CD4-positive, alpha-beta memory T cell (primary cell): ENCODE measurements at regions not wholly inside any gene's neighbourhood (a gene's known extent, or its start where the extent isn't known, plus 50 kb on each side); places are given as distances from the start of the nearest gene placed in this dataset.

Experiments used
- CTCF ChIA-PET: fragments of 350-600 bp; sonication (Branson Sonifier 250); formaldehyde crosslinking; loops from one replicate; lab custom pipeline; 2021; ENCODE audit warnings: inconsistent platforms; ENCODE audit not compliant: partially characterized antibody; lab: Charles Lee
- POLR2A ChIA-PET: fragments of 350-600 bp; sonication (Branson Sonifier 250); formaldehyde crosslinking; loops from one replicate; lab custom pipeline; 2021; ENCODE audit not compliant: partially characterized antibody; lab: Charles Lee
- DNase-seq, 5 donors: peaks; one replicate each; pipeline versions ENCODE4 v3.0.0 to v3.0.0-alpha.2; 2020 to 2022; ENCODE audit warnings: mixed read lengths in 1 of 5
- H3K27ac ChIP-seq: one replicate; pipeline ENCODE4 v1.7.0; 2013; ENCODE audit warnings: low read depth, low read length
- H3K27me3 ChIP-seq: 2 replicates; pipeline ENCODE4 v1.7.0; 2013; ENCODE audit warnings: mild to moderate bottlenecking, low read length, moderate library complexity; ENCODE audit not compliant: insufficient read depth
- H3K36me3 ChIP-seq: 2 replicates; pipeline ENCODE4 v1.7.0; 2013; ENCODE audit warnings: mild to moderate bottlenecking, low read length, moderate library complexity; ENCODE audit not compliant: insufficient read depth
- H3K4me1 ChIP-seq: 2 replicates; pipeline ENCODE4 v1.7.0; 2013; ENCODE audit warnings: mild to moderate bottlenecking, low read length, moderate library complexity; ENCODE audit not compliant: insufficient read depth
- H3K4me3 ChIP-seq, 2 donors: one replicate each; pipeline ENCODE4 v1.7.0; 2013; ENCODE audit warnings: low read length in 2 of 2, mild to moderate bottlenecking in 1 of 2
- H3K9me3 ChIP-seq, 2 donors: one replicate each; pipeline ENCODE4 v1.7.0; 2013; ENCODE audit warnings: low read length in 2 of 2, control low read depth in 1 of 2; ENCODE audit not compliant: control insufficient read depth in 1 of 2
- H3K27ac Mint-ChIP-seq, 7 donors: one replicate each; pipeline ENCODE4 v1.8.0; 2020 to 2021; ENCODE audit warnings: mixed read lengths in 7 of 7, mild to moderate bottlenecking in 6 of 7, inconsistent platforms in 3 of 7, moderate library complexity in 3 of 7
- H3K27me3 Mint-ChIP-seq, 2 donors: one replicate each; pipeline ENCODE4 v1.8.0; 2020 to 2021; ENCODE audit warnings: mixed read lengths in 2 of 2
- H3K36me3 Mint-ChIP-seq, 2 donors: one replicate each; pipeline ENCODE4 v1.8.0; 2020 to 2021; ENCODE audit warnings: mixed read lengths in 2 of 2, inconsistent platforms in 1 of 2, mild to moderate bottlenecking in 1 of 2
- H3K4me1 Mint-ChIP-seq, 4 donors: one replicate each; pipeline ENCODE4 v1.8.0; 2020 to 2021; ENCODE audit warnings: mixed read lengths in 4 of 4, mild to moderate bottlenecking in 1 of 4
- H3K4me3 Mint-ChIP-seq, 8 donors: one replicate each; pipeline ENCODE4 v1.8.0; 2020 to 2021; ENCODE audit warnings: mixed read lengths in 8 of 8, mild to moderate bottlenecking in 7 of 8, moderate library complexity in 6 of 8, inconsistent platforms in 3 of 8
- H3K9me3 Mint-ChIP-seq, 8 donors: one replicate each; pipeline ENCODE4 v1.8.0; 2020 to 2021; ENCODE audit warnings: mixed read lengths in 8 of 8, mild to moderate bottlenecking in 5 of 8, inconsistent platforms in 3 of 8, moderate library complexity in 1 of 8
- intact Hi-C: fragments of 100-400 bp; cut with micrococcal nuclease; formaldehyde crosslinking; loops from one replicate; pipeline ENCODE4 v1.15.1; 2023

DNA sequence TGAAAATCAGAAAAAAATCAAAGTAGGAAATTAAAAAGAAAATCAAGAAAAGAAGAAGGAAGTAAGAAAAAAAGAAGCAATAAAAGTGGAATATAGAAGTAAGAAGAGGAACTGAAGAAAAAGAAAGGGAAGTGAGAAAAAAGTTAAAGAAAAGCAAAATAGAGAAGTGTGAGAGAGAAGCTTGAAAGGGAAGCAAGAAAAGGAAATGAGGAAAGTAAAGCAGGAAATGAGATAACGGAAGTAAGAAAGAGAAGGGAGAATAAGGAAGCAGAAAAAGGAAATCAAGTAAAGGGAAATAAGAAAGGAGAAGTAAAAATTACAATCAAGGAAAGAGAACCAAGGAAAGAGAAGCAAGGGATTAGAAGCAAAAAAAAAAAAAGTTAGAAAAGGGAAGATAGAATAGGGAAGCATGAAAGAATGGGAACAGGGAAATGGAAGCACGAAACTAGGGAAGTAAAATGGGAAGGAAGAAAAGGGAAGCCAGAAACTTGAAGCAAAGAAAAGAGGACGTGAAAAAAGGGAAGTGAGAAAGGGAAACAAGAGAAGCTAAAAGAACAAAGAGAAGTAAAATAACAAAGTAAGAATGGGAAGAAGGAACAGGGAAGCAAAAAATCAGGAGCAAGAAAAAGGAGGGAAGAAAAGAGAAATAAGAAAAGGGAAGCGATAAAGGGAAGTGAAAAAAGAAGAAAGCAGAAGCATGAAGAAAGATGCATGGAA lies 243.3 kb upstream of the NCKAP5 start:
- no peak overlapping the region for H3K4me3 ChIP-seq
- peak overlapping the region in 1 of 8 donors; percentile 53 for H3K4me3 Mint-ChIP-seq
- H3K27ac ChIP-seq, result no peak overlapping the region
- DNase-seq, result no peak
- H3K36me3 ChIP-seq, result no peaks in the 10 kb centered on the region
- no peak overlapping the region for H3K27ac Mint-ChIP-seq
- H3K4me1 ChIP-seq, result no peaks in the 10 kb centered on the region
- H3K9me3 Mint-ChIP-seq, result peaks cover 0 to 27% (median 13%) of the 10 kb centered on the region in 8 donors
- ChIA-PET POLR2A (no interaction called here), CTCF (no interaction called here)
- H3K36me3 Mint-ChIP-seq, result no peaks in the 10 kb centered on the region
- H3K4me1 Mint-ChIP-seq, result peaks cover 0 to 1% (median 0%) of the 10 kb centered on the region in 4 donors
- peaks cover 4% of the 10 kb centered on the region for H3K27me3 ChIP-seq
- H3K27me3 Mint-ChIP-seq, result peaks cover 5 to 26% of the 10 kb centered on the region in 2 donors
- intact Hi-C loops, result no loop called here
- no peaks in the 10 kb centered on the region for H3K9me3 ChIP-seq

- intact Hi-C loops, result no loop called here
- no peak for DNase-seq
- H3K4me1 ChIP-seq, result no peaks in the 10 kb centered on the region
- H3K27ac Mint-ChIP-seq, result no peak overlapping the region
- CTCF ChIA-PET, result no interaction called here
- no peak overlapping the region for H3K4me3 Mint-ChIP-seq
- H3K9me3 Mint-ChIP-seq, result peaks cover 0 to 27% (median 12%) of the 10 kb centered on the region in 8 donors
- no peaks in the 10 kb centered on the region for H3K36me3 Mint-ChIP-seq
- H3K36me3 ChIP-seq, result no peaks in the 10 kb centered on the region
- H3K27me3 ChIP-seq, result peaks cover 4% of the 10 kb centered on the region
- peaks cover 0 to 1% (median 0%) of the 10 kb centered on the region in 4 donors for H3K4me1 Mint-ChIP-seq
- no peak overlapping the region for H3K27ac ChIP-seq
- peaks cover under 1 to 16% of the 10 kb centered on the region in 2 donors for H3K27me3 Mint-ChIP-seq
- H3K4me3 ChIP-seq, result no peak overlapping the region
- POLR2A ChIA-PET, result no interaction called here
- H3K9me3 ChIP-seq, result no peaks in the 10 kb centered on the region
Measured at GRCh38 chr2:133812826-133813617, 244.8 kb upstream of the NCKAP5 start.

DNA sequence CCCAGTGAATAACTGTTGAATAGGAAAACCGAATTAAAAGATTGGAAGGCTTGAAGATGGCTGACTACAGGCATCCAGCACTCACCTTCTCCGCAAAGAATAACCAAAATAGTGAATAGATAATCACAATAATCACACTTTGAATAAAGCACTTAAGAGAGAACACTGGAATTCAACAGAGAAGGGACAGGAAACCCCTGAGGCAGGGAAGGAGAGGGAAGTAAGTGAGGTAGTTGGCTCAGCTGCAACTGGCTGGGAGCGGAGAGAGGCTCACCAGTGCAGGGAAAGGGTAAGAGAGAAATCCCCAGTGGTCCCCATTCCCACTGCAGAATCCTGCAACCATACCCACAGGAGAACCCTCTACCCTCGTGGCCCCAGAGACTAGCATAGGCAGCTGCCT lies 246.6 kb upstream of the NCKAP5 start:
- DNase-seq, result no peak
- Histone ChIP-seq H3K4me1 (no peaks in the 10 kb centered on the region), H3K4me3 (no peak overlapping the region), H3K27ac (no peak overlapping the region), H3K9me3 (no peaks in the 10 kb centered on the region), H3K36me3 (no peaks in the 10 kb centered on the region), H3K27me3 (no peaks in the 10 kb centered on the region)
- Mint-ChIP-seq H3K9me3 (peaks cover 0 to 15% (median 5%) of the 10 kb centered on the region in 8 donors), H3K27me3 (peaks cover 0 to 10% of the 10 kb centered on the region in 2 donors), H3K4me1 (peaks cover 0 to 1% (median 0%) of the 10 kb centered on the region in 4 donors), H3K36me3 (no peaks in the 10 kb centered on the region), H3K27ac (no peak overlapping the region), H3K4me3 (no peak overlapping the region)
- POLR2A ChIA-PET, result no interaction called here
- intact Hi-C loops, result no loop called here
- CTCF ChIA-PET, result no interaction called here

DNA sequence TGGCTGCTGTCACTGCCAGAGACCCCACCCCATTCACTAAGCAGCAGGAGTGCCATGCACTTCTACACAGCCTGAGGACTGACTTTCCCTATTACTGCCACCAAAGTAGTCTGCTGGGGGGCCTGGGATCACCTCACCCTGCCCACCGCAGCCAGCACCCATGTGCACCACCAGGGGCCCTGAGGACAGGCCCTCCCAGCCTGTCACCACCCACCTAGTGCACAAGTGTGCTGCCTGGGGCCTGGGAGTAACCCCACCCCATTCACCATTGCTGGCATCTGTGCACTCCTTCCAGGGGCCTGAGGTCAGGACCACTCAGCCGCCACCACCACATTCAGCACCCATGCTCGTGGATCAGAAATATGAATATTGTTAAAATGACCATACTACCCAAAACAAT lies 247.8 kb upstream of the NCKAP5 start:
- H3K36me3 Mint-ChIP-seq, result no peaks in the 10 kb centered on the region
- Histone ChIP-seq H3K4me3 (no peak overlapping the region), H3K27ac (no peak overlapping the region), H3K4me1 (no peaks in the 10 kb centered on the region), H3K27me3 (no peaks in the 10 kb centered on the region), H3K36me3 (no peaks in the 10 kb centered on the region), H3K9me3 (no peaks in the 10 kb centered on the region)
- H3K27ac Mint-ChIP-seq, result no peak overlapping the region
- DNase-seq, result no peak
- POLR2A ChIA-PET, result no interaction called here
- intact Hi-C loops, result no loop called here
- no peak overlapping the region for H3K4me3 Mint-ChIP-seq
- H3K9me3 Mint-ChIP-seq, result peaks cover 0 to 8% (median under 1%) of the 10 kb centered on the region in 8 donors
- CTCF ChIA-PET, result no interaction called here
- H3K4me1 Mint-ChIP-seq, result no peaks in the 10 kb centered on the region
- peaks cover 2 to 10% of the 10 kb centered on the region in 2 donors for H3K27me3 Mint-ChIP-seq

DNA sequence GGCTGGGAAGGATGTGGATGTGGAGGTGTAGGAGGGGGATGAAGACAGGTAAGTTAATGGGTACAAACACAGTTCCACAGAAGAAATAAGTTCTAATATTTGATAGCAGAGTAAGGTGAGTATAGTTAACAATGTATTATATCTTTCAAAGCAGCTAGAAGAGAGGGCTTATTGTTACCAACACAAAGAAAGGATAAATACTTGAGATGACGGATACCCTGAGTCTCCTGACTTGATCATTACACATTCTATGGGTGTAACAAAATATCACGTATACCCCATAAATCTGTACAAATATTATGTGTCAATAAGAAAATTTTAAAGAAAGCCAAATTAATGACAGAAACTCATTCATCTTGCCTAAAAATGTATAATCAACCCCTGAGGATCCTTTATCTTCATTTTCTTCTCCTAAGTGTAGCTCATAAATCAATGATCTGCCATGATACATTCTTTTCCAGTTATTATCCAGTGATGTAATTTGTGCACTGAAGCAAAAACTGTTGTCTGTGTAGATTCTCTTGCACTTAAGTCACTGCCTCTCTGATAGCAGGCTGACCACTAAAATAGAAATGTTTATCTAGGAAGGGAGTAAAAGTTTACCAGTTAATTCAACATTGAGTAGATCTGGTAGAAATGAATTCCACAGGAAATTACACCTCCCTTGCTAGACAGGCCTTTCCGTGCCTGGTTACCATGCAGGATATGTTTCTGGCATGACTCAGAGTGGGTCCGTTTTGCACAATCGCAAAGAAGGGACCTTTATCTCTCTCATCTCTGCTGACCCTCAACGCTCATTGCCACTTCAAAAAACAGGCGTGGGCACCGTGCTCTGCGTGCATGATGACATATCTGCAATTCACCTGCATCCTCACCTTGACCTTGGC lies 249.7 kb upstream of the NCKAP5 start:
- H3K27me3 ChIP-seq, result no peaks in the 10 kb centered on the region
- H3K9me3 ChIP-seq, result no peaks in the 10 kb centered on the region
- ChIA-PET CTCF (no interaction called here), POLR2A (no interaction called here)
- H3K4me1 ChIP-seq, result no peaks in the 10 kb centered on the region
- no peaks in the 10 kb centered on the region for H3K36me3 ChIP-seq
- intact Hi-C loops, result no loop called here
- no peaks in the 10 kb centered on the region for H3K36me3 Mint-ChIP-seq
- peaks cover 5 to 8% of the 10 kb centered on the region in 2 donors for H3K27me3 Mint-ChIP-seq
- no peak overlapping the region for H3K27ac Mint-ChIP-seq
- H3K4me3 Mint-ChIP-seq, result no peak overlapping the region
- DNase-seq, result no peak
- no peaks in the 10 kb centered on the region for H3K4me1 Mint-ChIP-seq
- no peak overlapping the region for H3K4me3 ChIP-seq
- no peak overlapping the region for H3K27ac ChIP-seq
- H3K9me3 Mint-ChIP-seq, result peaks cover 0 to 3% (median 0%) of the 10 kb centered on the region in 8 donors

GRCh38 chr2:133818661-133819060 lies 250.4 kb upstream of the NCKAP5 start:
- DNase-seq, result no peak
- ChIA-PET CTCF (no interaction called here), POLR2A (no interaction called here)
- Histone ChIP-seq H3K36me3 (no peaks in the 10 kb centered on the region), H3K4me1 (no peaks in the 10 kb centered on the region), H3K27ac (no peak overlapping the region), H3K4me3 (no peak overlapping the region), H3K27me3 (no peaks in the 10 kb centered on the region), H3K9me3 (no peaks in the 10 kb centered on the region)
- H3K36me3 Mint-ChIP-seq, result no peaks in the 10 kb centered on the region
- no peak overlapping the region for H3K27ac Mint-ChIP-seq
- intact Hi-C loops, result no loop called here
- no peaks in the 10 kb centered on the region for H3K4me1 Mint-ChIP-seq
- no peak overlapping the region for H3K4me3 Mint-ChIP-seq
- peaks cover 5 to 6% of the 10 kb centered on the region in 2 donors for H3K27me3 Mint-ChIP-seq
- peaks cover 0 to 3% (median 0%) of the 10 kb centered on the region in 8 donors for H3K9me3 Mint-ChIP-seq

DNA sequence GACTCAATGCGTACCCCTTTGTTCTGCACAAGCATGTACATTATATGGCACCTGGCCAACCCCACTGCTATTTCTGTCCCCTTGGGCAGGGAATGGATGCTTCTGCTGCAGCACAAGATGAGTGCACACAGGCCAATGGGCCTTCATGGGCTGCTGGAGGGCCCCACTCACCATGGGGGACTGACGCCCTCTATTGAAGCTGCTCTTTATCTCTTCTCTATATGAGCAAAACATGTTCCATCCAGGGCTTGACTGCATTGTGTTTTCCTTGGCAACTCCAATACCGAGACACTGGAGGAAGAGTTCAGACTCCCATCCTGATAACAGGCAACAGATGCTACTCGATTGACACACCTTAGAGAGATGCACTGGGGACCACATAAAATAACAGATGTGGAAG lies 251.6 kb upstream of the NCKAP5 start:
- Histone ChIP-seq H3K27ac (no peak overlapping the region), H3K36me3 (no peaks in the 10 kb centered on the region), H3K4me3 (no peak overlapping the region), H3K27me3 (no peaks in the 10 kb centered on the region), H3K9me3 (no peaks in the 10 kb centered on the region), H3K4me1 (no peaks in the 10 kb centered on the region)
- Mint-ChIP-seq H3K4me1 (no peaks in the 10 kb centered on the region), H3K27me3 (peaks cover 0 to 5% of the 10 kb centered on the region in 2 donors), H3K9me3 (peaks cover 0 to 3% (median 0%) of the 10 kb centered on the region in 8 donors), H3K27ac (no peak overlapping the region), H3K4me3 (no peak overlapping the region), H3K36me3 (no peaks in the 10 kb centered on the region)
- ChIA-PET CTCF (no interaction called here), POLR2A (no interaction called here)
- intact Hi-C loops, result no loop called here
- DNase-seq, result no peak
